Thyroid gland (tissue), 4 donors: ENCODE measurements at regions not wholly inside any gene's neighbourhood (a gene's known extent, or its start where the extent isn't known, plus 50 kb on each side); places are given as distances from the start of the nearest gene placed in this dataset.

Source experiments
- DNase-seq, 2 donors: peaks; one replicate each; pipeline ENCODE4 v3.0.0-alpha.2; 2019
- H3K27ac ChIP-seq, 3 donors: fragments of 200-600 bp; sonication (generic); 1 replicate in 2 of 3; 2 replicates in 1 of 3; pipeline ENCODE4 v1.5.1; 2016 to 2019; ENCODE audit warnings: mild to moderate bottlenecking in 1 of 3, moderate library complexity in 1 of 3
- H3K27me3 ChIP-seq: fragments of 200-600 bp; sonication (generic); one replicate; pipeline ENCODE4 v1.5.1; 2019
- H3K36me3 ChIP-seq, 2 donors: fragments of 200-600 bp; sonication (generic); one replicate each; pipeline ENCODE4 v1.5.1; 2016 to 2019
- H3K4me1 ChIP-seq, 2 donors: fragments of 200-600 bp; sonication (generic); one replicate each; pipeline ENCODE4 v1.5.1; 2017 to 2019
- H3K4me3 ChIP-seq, 3 donors: fragments of 200-600 bp; sonication (generic); replicated peaks in 1 of 3; 1 replicate in 2 of 3; 2 replicates in 1 of 3; pipeline ENCODE4 v1.5.1; 2016; ENCODE audit warnings: mild to moderate bottlenecking in 1 of 3
- H3K9me3 ChIP-seq: fragments of 200-600 bp; sonication (generic); one replicate; pipeline ENCODE4 v1.5.1; 2017
- CTCF ChIP-seq, 6 experiments: fragments of 200-600 bp in 3 of 6; fragments of 450-650 bp in 3 of 6; sonication (generic) in 3 of 6; IDR thresholded peaks; one replicate each; pipeline ENCODE4 v1.5.1; 2016 to 2019; ENCODE audit warnings: antibody characterized with exemption in 6 of 6, mild to moderate bottlenecking in 2 of 6, inconsistent platforms in 1 of 6, moderate library complexity in 1 of 6
- POLR2A ChIP-seq, 2 donors: fragments of 450-650 bp; IDR thresholded peaks; one replicate each; pipeline ENCODE4 v1.6.1; 2017; ENCODE audit warnings: antibody characterized with exemption in 2 of 2, mild to moderate bottlenecking in 2 of 2, moderate library complexity in 1 of 2
- WGBS, 2 donors: methylation state at CpG; one replicate each; pipeline ENCODE4 v1.1.5; 2017; 5-methylcytosine and 5-hydroxymethylcytosine counted together
- intact Hi-C: fragments of 100-400 bp; cut with DNase I; formaldehyde crosslinking; loops from one replicate; pipeline ENCODE4 v1.15.1; 2023

DNA sequence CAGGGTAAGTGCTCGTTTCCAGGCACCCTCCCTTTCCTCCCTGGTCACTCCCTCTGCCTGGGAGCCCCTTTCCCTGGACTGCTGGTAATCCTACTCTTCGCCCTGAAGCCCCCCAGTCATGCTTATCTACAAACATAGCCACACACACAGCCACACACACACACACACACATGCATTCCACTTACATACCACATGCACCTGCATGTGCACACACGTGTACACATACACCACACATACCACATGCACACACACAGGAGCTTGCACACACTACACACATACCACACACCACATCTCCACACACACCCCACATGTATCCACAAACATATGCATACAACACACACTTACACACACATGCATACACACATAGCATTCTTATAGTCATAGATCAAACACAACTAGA is 358.5 kb downstream of the GADD45G start:
- TF ChIP-seq POLR2A (IDR thresholded peaks at IDR 0.05): no peak
- no peak for TF ChIP-seq CTCF (IDR thresholded peaks at IDR 0.05)
- Histone ChIP-seq H3K27ac (no peak overlapping the region), H3K4me1 (no peaks in the 10 kb centered on the region), H3K36me3 (no peaks in the 10 kb centered on the region), H3K27me3 (no peaks in the 10 kb centered on the region), H3K4me3 (no peak overlapping the region), H3K9me3 (no peaks in the 10 kb centered on the region)
- intact Hi-C loops: no loop called here
- 57 to 61% methylated on average over 3 of the region's 3 CpGs for WGBS, 2 donors
- no peak for DNase-seq

- H3K27me3 ChIP-seq: no peaks in the 10 kb centered on the region
- H3K27ac ChIP-seq: no peak overlapping the region
- WGBS, 2 donors: 63 to 71% methylated on average over 2 of the region's 2 CpGs
- intact Hi-C loops: no loop called here
- peaks cover 0 to 4% of the 10 kb centered on the region in 2 donors for H3K4me1 ChIP-seq
- TF ChIP-seq CTCF (IDR thresholded peaks at IDR 0.05) (no peak), POLR2A (IDR thresholded peaks at IDR 0.05) (no peak)
- no peak overlapping the region for H3K4me3 ChIP-seq
- DNase-seq: no peak
- no peaks in the 10 kb centered on the region for H3K36me3 ChIP-seq
- no peaks in the 10 kb centered on the region for H3K9me3 ChIP-seq
These were observed 362.7 kb downstream of the GADD45G start for GRCh38 chr9:89967527-89967926.

DNA sequence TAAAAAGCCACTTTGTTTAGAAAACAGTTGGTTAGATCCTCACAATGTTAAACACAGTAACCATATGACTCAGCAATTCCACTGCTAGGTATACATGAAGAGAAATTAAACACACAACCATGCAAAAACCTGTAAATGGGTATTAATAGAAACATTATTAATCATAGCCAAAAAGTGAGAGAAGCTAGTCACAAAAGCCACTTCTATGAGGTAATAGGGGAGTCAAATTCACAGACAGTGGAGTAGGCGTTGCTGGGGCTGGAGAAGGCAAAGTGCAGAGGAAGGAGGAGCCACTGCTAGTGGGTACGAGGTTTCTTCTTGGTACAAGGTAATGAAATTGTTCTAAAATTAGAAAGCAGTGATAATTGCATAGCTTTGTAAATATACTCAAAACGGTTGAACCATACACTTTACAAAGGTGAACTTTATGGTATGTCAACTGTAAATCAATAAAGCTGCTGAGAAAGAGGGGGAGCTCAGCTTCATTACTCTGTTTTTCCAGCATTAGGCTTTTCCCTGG is 364.4 kb downstream of the GADD45G start:
- 55 to 56% methylated on average over 3 of the region's 3 CpGs for WGBS, 2 donors
- no peaks in the 10 kb centered on the region for H3K27me3 ChIP-seq
- no peaks in the 10 kb centered on the region for H3K36me3 ChIP-seq
- no peaks in the 10 kb centered on the region for H3K9me3 ChIP-seq
- H3K4me3 ChIP-seq: no peak overlapping the region
- intact Hi-C loops: no loop called here
- H3K27ac ChIP-seq: no peak overlapping the region
- TF ChIP-seq POLR2A (IDR thresholded peaks at IDR 0.05) (no peak), CTCF (IDR thresholded peaks at IDR 0.05) (no peak)
- peaks cover 0 to 4% of the 10 kb centered on the region in 2 donors for H3K4me1 ChIP-seq
- DNase-seq: no peak

DNA sequence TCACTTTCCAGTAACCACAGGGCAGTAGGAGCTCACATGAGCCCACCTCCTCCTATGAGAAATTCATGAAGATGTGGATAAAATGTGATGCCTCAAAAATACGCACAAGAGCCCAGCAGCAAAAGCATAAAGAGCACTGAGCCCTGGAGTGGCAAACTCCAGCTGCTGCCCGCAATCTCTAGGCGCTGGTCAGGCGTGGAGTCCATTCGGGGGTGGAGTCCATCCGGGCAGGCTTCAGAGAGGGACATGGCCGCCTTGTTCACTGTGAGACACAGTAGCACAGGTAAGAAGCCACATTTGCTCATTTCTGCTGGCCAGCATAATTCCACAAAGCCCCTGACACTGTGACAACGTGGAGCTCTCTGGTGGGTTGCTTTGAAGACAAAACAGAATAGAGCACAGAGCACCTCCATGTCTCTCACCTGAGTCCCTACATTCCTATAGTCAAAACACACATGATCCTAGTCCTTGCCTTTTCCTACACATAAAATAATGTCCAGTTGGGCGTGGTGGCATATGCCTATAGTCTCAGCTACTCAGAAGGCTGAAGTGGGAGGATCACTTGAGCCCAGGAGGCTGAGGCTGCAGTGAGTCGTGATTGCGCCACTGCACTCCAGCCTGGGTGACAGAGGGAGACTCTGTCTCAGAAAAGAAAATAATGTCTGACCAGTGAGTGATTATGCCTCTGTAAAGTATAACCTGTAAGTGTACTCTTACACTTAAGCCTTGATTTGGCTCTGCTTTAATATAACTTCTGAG is 365.2 kb downstream of the GADD45G start:
- WGBS, 2 donors: 51 to 62% methylated on average over 11 of the region's 11 CpGs
- Histone ChIP-seq H3K9me3 (no peaks in the 10 kb centered on the region), H3K4me3 (no peak overlapping the region), H3K27ac (no peak overlapping the region), H3K27me3 (no peaks in the 10 kb centered on the region), H3K4me1 (peaks cover 0 to 4% of the 10 kb centered on the region in 2 donors), H3K36me3 (no peaks in the 10 kb centered on the region)
- TF ChIP-seq CTCF (IDR thresholded peaks at IDR 0.05): no peak
- TF ChIP-seq POLR2A (IDR thresholded peaks at IDR 0.05): no peak
- intact Hi-C loops: no loop called here
- DNase-seq: peak; percentile 65 to 68

DNA sequence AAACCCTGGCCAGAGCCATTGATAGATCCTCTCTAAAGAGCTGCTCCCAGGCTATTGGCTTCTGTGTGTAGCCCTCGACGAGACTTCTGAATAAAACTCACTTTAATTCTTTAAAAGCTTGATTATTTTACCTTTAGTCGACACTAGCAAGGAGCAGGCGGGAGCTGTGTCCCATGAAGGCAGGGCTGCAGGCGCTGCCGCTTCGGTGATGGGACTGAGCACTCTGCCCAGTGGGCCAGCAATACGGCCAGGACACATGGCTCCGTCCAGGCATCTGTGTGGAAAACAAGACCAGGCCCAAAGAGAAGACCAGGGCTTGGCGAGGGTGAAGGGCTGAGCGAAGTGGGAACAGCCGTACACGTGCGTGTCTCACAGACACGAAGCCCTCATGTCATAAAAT is 365.9 kb downstream of the GADD45G start:
- Histone ChIP-seq H3K27ac (no peak overlapping the region), H3K4me3 (no peak overlapping the region), H3K4me1 (peaks cover 0 to 4% of the 10 kb centered on the region in 2 donors), H3K36me3 (no peaks in the 10 kb centered on the region), H3K27me3 (no peaks in the 10 kb centered on the region), H3K9me3 (no peaks in the 10 kb centered on the region)
- 97% methylated on average over 15 of the region's 15 CpGs for WGBS, 2 donors
- intact Hi-C loops: no loop called here
- no peak for DNase-seq
- no peak for TF ChIP-seq CTCF (IDR thresholded peaks at IDR 0.05)
- TF ChIP-seq POLR2A (IDR thresholded peaks at IDR 0.05): no peak
